Right lobe of liver (tissue), 4 donors: ENCODE measurements at regions not wholly inside any gene's neighbourhood (a gene's known extent, or its start where the extent isn't known, plus 50 kb on each side); places are given as distances from the start of the nearest gene placed in this dataset.

ENCODE experiments used
- CTCF ChIP-seq, 4 donors: fragments of 200-600 bp in 3 of 4; fragments of 450-650 bp in 1 of 4; IDR thresholded peaks; one replicate each; pipeline versions ENCODE4 v1.5.1 to v1.8.0; 2016 to 2022; ENCODE audit warnings: antibody characterized with exemption in 4 of 4, mild to moderate bottlenecking in 2 of 4
- POLR2A ChIP-seq: fragments of 450-650 bp; IDR thresholded peaks from one replicate; pipeline ENCODE4 v1.6.1; 2017; ENCODE audit warnings: antibody characterized with exemption, mild to moderate bottlenecking
- donor health status: DM: no; HTN: no; CAD: no.
- donor health status: DM: no; HTN: no; CAD: no.
- donor health status: DM: no; HTN: yes; CAD: no.

GRCh38 chr5:33041586-33041985 is 330.5 kb downstream of the NPR3 start:
- TF ChIP-seq CTCF (IDR thresholded peaks at IDR 0.05) (no peak), POLR2A (no peak)
